ENCODE measurements at regions not wholly inside any gene's neighbourhood (a gene's known extent, or its start where the extent isn't known, plus 50 kb on each side); places are given as distances from the start of the nearest gene placed in this dataset.

DNA sequence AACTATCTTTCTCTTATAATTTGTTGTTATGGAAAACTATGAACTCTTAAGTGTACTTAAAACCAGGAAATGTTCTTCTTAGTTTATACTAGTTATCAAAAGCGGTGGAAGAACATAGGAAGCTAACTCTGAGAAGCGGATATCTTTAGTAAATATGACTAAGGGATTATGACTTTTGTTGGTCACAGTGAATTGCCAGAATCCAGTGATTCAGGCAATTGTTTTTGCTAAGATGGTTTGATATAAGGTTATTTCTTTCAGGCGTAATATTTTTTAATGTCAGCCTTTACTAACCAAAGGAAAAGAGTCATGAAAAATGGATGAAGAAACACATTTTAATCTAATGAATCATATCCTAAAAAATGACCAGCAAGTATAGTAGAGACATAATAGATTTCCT, 473.5 kb downstream of the FOXG1 start:
- H3K4me2 ChIP-seq (ENCODE audit: low read depth, low read length): no peak overlapping the region; the same call in 1 of the 2 replicates
- no CpG with 5 or more reads among the region's 3 CpGs for WGBS, 2 experiments (ENCODE audit: extremely low coverage in 2 of 2, insufficient read length in 1 of 2)
- no peaks in the 10 kb centered on the region for H3K27me3 ChIP-seq (ENCODE audit: control insufficient read depth, insufficient read depth, low read length)
- no peaks in the 10 kb centered on the region for H4K20me1 ChIP-seq (ENCODE audit: insufficient read depth, low read length)
- H4K5ac ChIP-seq (ENCODE audit: low read depth, low read length): no peak overlapping the region
- in situ Hi-C loops (cut with MboI; ENCODE audit: low sequenced_read_pairs) (no loop called here), intact Hi-C loops (cut with micrococcal nuclease) (no loop called here), dilution Hi-C loops (cut with HindIII; ENCODE audit: low sequenced_read_pairs, unreplicated experiment) (no loop called here)
- no peak overlapping the region for H2AFZ ChIP-seq (replicated peaks; ENCODE audit: low read length, poor library complexity)
- H2BK120ac ChIP-seq (ENCODE audit: low read depth, low read length): peak overlapping the region; percentile 33; the same call in 1 of the 2 replicates
- H3K4ac ChIP-seq (ENCODE audit: low read depth, low read length): no peak overlapping the region
- no peak overlapping the region for H4K8ac ChIP-seq (ENCODE audit: low read depth in 2 of 2, low read length in 2 of 2)
- H3K36me3 ChIP-seq (ENCODE audit: control insufficient read depth, insufficient read depth, low read length): no peaks in the 10 kb centered on the region
- no peak overlapping the region for H2BK15ac ChIP-seq (ENCODE audit: low read depth, low read length)
- H3K23ac ChIP-seq (ENCODE audit: low read depth, low read length): no peak overlapping the region; the same call in 1 of the 2 replicates
- TF ChIP-seq NFE2L2 (IDR thresholded peaks at IDR 0.05; ENCODE audit: low read depth, low read length) (peak; percentile 82), FOS (IDR thresholded peaks at IDR 0.05; ENCODE audit: low read depth, low read length) (0 out of 2 replicates have a peak, but pooled peaks have one; percentile 3), CEBPB (IDR thresholded peaks at IDR 0.05; ENCODE audit: low read depth, low read length) (no peak), ELK1 (IDR thresholded peaks at IDR 0.05; ENCODE audit: borderline replicate concordance, low read depth, low read length) (no peak), RFX5 (IDR thresholded peaks at IDR 0.05; ENCODE audit: low read depth, low read length) (no peak), SMC3 (IDR thresholded peaks at IDR 0.05; ENCODE audit: low read depth, low read length) (no peak), MXI1 (IDR thresholded peaks at IDR 0.05; ENCODE audit: borderline replicate concordance, low read depth, low read length) (no peak), CTCF (conservative IDR thresholded peaks at IDR 0.05; ENCODE audit: low read depth, low read length) (no peak), MAFK (IDR thresholded peaks at IDR 0.05; ENCODE audit: low read depth, low read length) (peak; percentile 42; the same call in 1 of the 2 replicates), RAD21 (IDR thresholded peaks at IDR 0.05; ENCODE audit: low read length) (no peak), BHLHE40 (IDR thresholded peaks at IDR 0.05; ENCODE audit: low read depth, low read length) (no peak), POLR2A (IDR thresholded peaks at IDR 0.05; ENCODE audit: low read depth, low read length) (no peak)
- CTCF ChIA-PET: no interaction called here
- peak; percentile 89 for DNase-seq
- peaks cover 6% of the 10 kb centered on the region for H3K4me1 ChIP-seq (ENCODE audit: control insufficient read depth, insufficient read depth, low read length)
- H3K4me3 ChIP-seq (ENCODE audit: insufficient read depth, low read depth, low read length): no peak overlapping the region
- no peak overlapping the region for H3K27ac ChIP-seq (ENCODE audit: insufficient read depth, low read length)
- peak overlapping the region; percentile 82 for H2BK5ac ChIP-seq (ENCODE audit: low read depth, low read length, poor library complexity, severe bottlenecking)
- no peak overlapping the region for H2AK5ac ChIP-seq (ENCODE audit: low read depth, low read length)
- peaks cover 2% of the 10 kb centered on the region; the same call in 1 of the 2 replicates for H3K9me1 ChIP-seq (ENCODE audit: insufficient read depth, low read length)
- no peak overlapping the region for H2AK9ac ChIP-seq (replicated peaks; ENCODE audit: low read depth, low read length, poor library complexity)
- H3K9me3 ChIP-seq (ENCODE audit: control insufficient read depth, insufficient read depth, low read length): no peaks in the 10 kb centered on the region
- H3K14ac ChIP-seq (replicated peaks; ENCODE audit: low read depth, low read length): no peak overlapping the region
- H3K18ac ChIP-seq (ENCODE audit: low read depth, low read length): no peak overlapping the region
- POLR2A ChIA-PET (ENCODE audit: unreplicated experiment): no interaction called here
- no TSS peak for BruUV-seq (replicated peaks)
- H3K56ac ChIP-seq (ENCODE audit: extremely low read depth, insufficient read depth, low read length): no peak overlapping the region
- H3K79me1 ChIP-seq (ENCODE audit: low read depth in 1 of 2, low read length in 2 of 2): no peaks in the 10 kb centered on the region
- H2BK20ac ChIP-seq (ENCODE audit: low read depth, low read length): no peak overlapping the region
- peak; percentile 50 for ATAC-seq (ENCODE audit: low read depth)
- H4K91ac ChIP-seq (ENCODE audit: insufficient read depth, low read depth, low read length): no peak overlapping the region
- H3K9ac ChIP-seq (ENCODE audit: low read depth, low read length): no peak overlapping the region

Measured in IMR-90 (cell line).